Pancreas (tissue), 10 donors: ENCODE measurements at regions not wholly inside any gene's neighbourhood (a gene's known extent, or its start where the extent isn't known, plus 50 kb on each side); places are given as distances from the start of the nearest gene placed in this dataset.

ENCODE experiments used
- ATAC-seq, 4 donors: fragments of 200-7000 bp; cut with Tn5 transposase; one replicate each; pipeline versions ENCODE4 v1.8.0 to v1.9.1; 2020; ENCODE audit warnings: mild to moderate bottlenecking in 4 of 4, moderate library complexity in 4 of 4
- DNase-seq, 6 donors: peaks; one replicate each; pipeline ENCODE4 v3.0.0-alpha.2; 2020
- FAIRE-seq: peaks from 2 replicates; lab custom pipeline; 2012; peaks lifted over from hg19 to GRCh38; lab: Jason Lieb, UNC
- H3K27ac ChIP-seq, 4 donors: fragments of 200-600 bp; sonication (generic); 1 replicate in 3 of 4; 2 replicates in 1 of 4; pipeline versions ENCODE4 v1.5.0 to v1.8.0; 2020
- H3K27me3 ChIP-seq, 4 donors: fragments of 200-600 bp; one replicate each; pipeline ENCODE4 v1.8.0; 2021
- H3K36me3 ChIP-seq, 3 donors: fragments of 200-600 bp; sonication (generic) in 1 of 3; one replicate each; pipeline versions ENCODE4 v1.5.0 to v1.8.0; 2020 to 2021
- H3K4me1 ChIP-seq, 3 donors: fragments of 200-600 bp; one replicate each; pipeline ENCODE4 v1.8.0; 2021
- H3K4me3 ChIP-seq, 4 donors: fragments of 200-600 bp; sonication (generic) in 2 of 4; one replicate each; pipeline versions ENCODE4 v1.5.0 to v1.8.0; 2020 to 2021
- H3K9me3 ChIP-seq, 4 donors: fragments of 200-600 bp; one replicate each; pipeline ENCODE4 v1.8.0; 2021
- CTCF ChIP-seq, 4 donors: fragments of 200-600 bp; sonication (generic) in 3 of 4; IDR thresholded peaks; one replicate each; pipeline versions ENCODE4 v1.5.0 to v1.8.0; 2021; ENCODE audit warnings: antibody characterized with exemption in 4 of 4
- WGBS, 2 donors: extraction: QIAGEN DNeasy Blood & Tissue Kit; methylation state at CpG; one replicate each; pipeline ENCODE4 v1.1.7; 2013; 5-methylcytosine and 5-hydroxymethylcytosine counted together
- intact Hi-C, 3 donors: fragments of 100-400 bp; cut with DNase I; formaldehyde crosslinking; loops; one replicate each; pipeline versions ENCODE4 v1.11.1 to v1.14.2; 2022
- donor health status: healthy with polysubstance abuse.
- donor health status: DM: no; HTN: no; CAD: no; lungs with moderate emphysema.
- donor health status: DM: no; HTN: no; CAD: no.
- donor health status: control.
- donor health status: control.
- donor health status: Bipolar disorder and iron deficiency.
- donor health status: DM: yes; HTN: yes; CAD: no.
- donor health status: DM: no; HTN: no; CAD: no.
- donor health status: DM: no; HTN: no; CAD: no.
- donor health status: DM: yes; HTN: yes; CAD: no.

DNA sequence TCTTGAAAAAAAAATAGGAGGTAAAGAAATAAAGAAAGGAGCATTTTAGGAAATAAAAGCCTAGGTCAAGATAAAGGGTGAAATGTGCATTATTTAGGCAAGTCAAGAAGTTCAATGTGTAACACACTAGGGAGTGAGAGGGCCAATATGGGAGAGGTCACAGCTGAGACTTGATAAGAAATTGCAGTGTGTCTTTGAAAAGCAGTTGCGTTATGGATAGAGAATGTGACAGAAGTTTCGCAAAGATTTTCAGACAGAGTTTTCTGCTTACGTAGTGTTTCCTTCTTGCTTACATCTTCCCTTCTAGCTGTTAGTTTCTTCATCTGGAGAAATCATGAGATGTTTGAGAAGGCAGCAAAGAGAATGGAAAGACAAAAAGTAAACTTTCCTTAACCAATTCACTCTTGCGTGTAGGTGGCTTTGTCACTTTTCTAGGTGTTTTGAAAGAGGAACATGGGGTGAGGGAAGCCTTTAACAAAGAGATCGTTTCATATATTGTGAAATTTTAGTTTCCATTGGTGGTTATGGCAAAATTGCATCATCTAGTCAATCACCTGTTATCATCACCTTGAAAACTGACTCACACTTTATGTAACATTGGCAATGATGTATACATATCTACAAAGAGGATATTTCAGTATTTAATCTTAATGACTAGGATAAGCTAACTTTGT, 975.5 kb downstream of the OLFM4 start:
- no peaks in the 10 kb centered on the region for H3K9me3 ChIP-seq
- H3K36me3 ChIP-seq = no peaks in the 10 kb centered on the region
- no peak for TF ChIP-seq CTCF (IDR thresholded peaks at IDR 0.05)
- no peak overlapping the region for H3K27ac ChIP-seq
- intact Hi-C loops = no loop called here
- DNase-seq = no peak
- ATAC-seq = peak in 2 of 4 donors; percentile 50 to 71
- H3K4me1 ChIP-seq = no peaks in the 10 kb centered on the region
- no peak for FAIRE-seq
- WGBS, 2 donors = 28 to 36% methylated on average over 5 of the region's 5 CpGs
- H3K4me3 ChIP-seq = no peak overlapping the region
- no peaks in the 10 kb centered on the region for H3K27me3 ChIP-seq

GRCh38 chr13:54016542-54016941, 987.9 kb downstream of the OLFM4 start:
- Histone ChIP-seq H3K9me3 (no peaks in the 10 kb centered on the region), H3K27me3 (no peaks in the 10 kb centered on the region), H3K27ac (no peak overlapping the region), H3K36me3 (no peaks in the 10 kb centered on the region), H3K4me3 (no peak overlapping the region), H3K4me1 (no peaks in the 10 kb centered on the region)
- TF ChIP-seq CTCF (IDR thresholded peaks at IDR 0.05) = no peak
- ATAC-seq (no peak), FAIRE-seq (no peak), DNase-seq (no peak)
- 55 to 61% methylated on average over 1 of the region's 1 CpG for WGBS, 2 donors
- intact Hi-C loops = no loop called here

GRCh38 chr13:54018485-54018884, 989.9 kb downstream of the OLFM4 start:
- 83 to 87% methylated on average over 3 of the region's 3 CpGs for WGBS, 2 donors
- intact Hi-C loops = no loop called here
- Histone ChIP-seq H3K4me1 (no peaks in the 10 kb centered on the region), H3K36me3 (no peaks in the 10 kb centered on the region), H3K9me3 (no peaks in the 10 kb centered on the region), H3K27me3 (no peaks in the 10 kb centered on the region), H3K4me3 (no peak overlapping the region), H3K27ac (no peak overlapping the region)
- no peak for DNase-seq
- no peak for ATAC-seq
- TF ChIP-seq CTCF (IDR thresholded peaks at IDR 0.05) = no peak
- FAIRE-seq = no peak

- Histone ChIP-seq H3K4me3 (no peak overlapping the region), H3K27me3 (no peaks in the 10 kb centered on the region), H3K36me3 (no peaks in the 10 kb centered on the region), H3K4me1 (peaks cover 0 to 4% (median 0%) of the 10 kb centered on the region in 3 donors), H3K27ac (peak overlapping the region in 1 of 4 donors; percentile 50), H3K9me3 (no peaks in the 10 kb centered on the region)
- ATAC-seq = peak; percentile 44 to 88 (median 46)
- no peak for TF ChIP-seq CTCF (IDR thresholded peaks at IDR 0.05)
- FAIRE-seq = no peak
- intact Hi-C loops = no loop called here
- peak in 1 of 6 donors; percentile 29 for DNase-seq
- 64 to 71% methylated on average over 1 of the region's 1 CpG for WGBS, 2 donors
These were observed 1000.6 kb downstream of the OLFM4 start for GRCh38 chr13:54029226-54029625.

DNA sequence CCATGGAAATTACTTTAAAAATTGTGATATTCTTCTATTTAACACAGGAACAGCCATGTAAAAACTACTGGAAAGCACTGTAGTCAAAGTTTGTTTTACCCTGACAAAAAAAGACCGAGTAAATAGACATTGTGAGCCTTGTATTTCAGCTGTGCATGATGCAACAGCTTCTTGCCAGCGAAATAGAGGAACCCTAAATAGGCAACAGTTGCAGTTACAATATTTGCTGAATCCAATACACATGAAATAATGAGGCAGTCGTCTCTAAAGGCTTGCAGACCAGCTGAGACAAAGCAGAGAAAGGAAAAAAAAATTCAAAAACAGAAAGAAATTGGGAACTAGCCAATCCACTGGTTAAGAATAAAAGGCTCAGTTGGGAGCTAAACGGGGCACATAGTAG, 1001.1 kb downstream of the OLFM4 start:
- 36 to 42% methylated on average over 4 of the region's 4 CpGs for whole genome bisulfite sequencing, 2 donors
- peak in 1 of 4 donors; percentile 63 for ATAC-seq

More for the DNA sequence above, 1001.1 kb downstream of the OLFM4 start:
- FAIRE-seq (no peak), DNase-seq (no peak)
- intact Hi-C loops = no loop called here
- TF ChIP-seq CTCF (IDR thresholded peaks at IDR 0.05) = no peak
- Histone ChIP-seq H3K9me3 (no peaks in the 10 kb centered on the region), H3K4me3 (no peak overlapping the region), H3K27me3 (no peaks in the 10 kb centered on the region), H3K4me1 (peaks cover 0 to 4% (median 0%) of the 10 kb centered on the region in 3 donors), H3K36me3 (no peaks in the 10 kb centered on the region), H3K27ac (peak overlapping the region in 1 of 4 donors; percentile 50)
